ENCODE measurements at regions not wholly inside any gene's neighbourhood (a gene's known extent, or its start where the extent isn't known, plus 50 kb on each side); places are given as distances from the start of the nearest gene placed in this dataset.
"Not testable (repeated sequence)": the region's sequence is repeated elsewhere in the genome, so short reads cannot be mapped to it uniquely, and the experiment has no call there.

DNA sequence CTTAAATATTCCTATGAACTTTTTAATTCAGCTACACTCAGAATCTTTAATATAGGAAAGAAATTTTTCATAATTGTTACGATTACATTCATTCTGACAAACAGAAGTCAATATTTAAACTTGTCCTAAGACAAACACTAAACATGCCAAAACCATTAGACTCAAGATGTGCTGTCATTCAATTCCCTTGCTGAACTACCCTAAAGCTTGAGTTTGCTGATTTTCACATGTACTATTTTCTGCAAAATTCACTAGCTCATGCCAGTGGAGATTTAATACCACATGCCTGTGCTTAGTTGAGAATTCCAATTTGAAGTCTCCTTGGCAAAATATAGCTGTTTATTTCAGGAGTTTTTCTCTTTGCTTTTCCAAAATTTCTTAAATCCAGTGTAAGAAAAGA lies 448.0 kb downstream of the COL12A1 start:
- DNase-seq, result no peak

DNA sequence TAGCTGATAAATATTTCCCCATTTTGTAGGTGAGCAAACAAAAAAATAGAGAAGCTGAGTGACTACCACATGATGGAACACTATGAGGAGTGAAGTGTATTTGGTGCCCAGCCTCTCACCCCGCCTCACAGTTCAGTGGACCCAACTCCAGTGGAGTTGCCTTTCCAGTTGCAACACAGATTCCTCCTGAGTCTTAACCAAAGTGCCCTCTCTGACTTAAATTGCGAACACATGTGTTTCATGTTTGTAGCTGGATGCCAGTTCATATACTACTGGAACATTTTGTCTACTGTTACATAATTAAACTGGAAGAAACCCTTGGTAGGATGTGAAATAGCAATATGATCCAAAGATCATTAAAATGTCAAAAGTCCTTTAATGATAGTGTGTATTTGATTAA lies 448.9 kb downstream of the COL12A1 start:
- no peak for DNase-seq

DNA sequence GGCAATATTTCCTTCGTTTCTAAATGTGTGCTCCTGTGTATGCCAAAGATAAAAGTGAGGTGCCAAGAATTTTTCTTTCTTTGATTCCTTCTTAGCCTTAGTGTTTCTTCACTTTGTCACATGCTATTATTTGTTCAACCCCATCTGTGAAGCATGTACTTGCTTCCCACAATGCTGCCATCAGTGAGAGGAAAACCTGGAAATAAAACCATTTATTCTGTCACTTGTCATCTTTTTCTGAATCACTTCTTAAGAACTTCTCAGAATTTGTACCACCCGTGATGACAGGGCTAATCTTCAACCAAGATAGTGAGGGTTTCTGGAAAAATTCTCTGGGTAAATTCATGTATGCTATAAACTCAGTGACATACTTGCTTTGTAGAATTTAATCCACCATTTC lies 450.1 kb downstream of the COL12A1 start:
- no peak for DNase-seq

DNA sequence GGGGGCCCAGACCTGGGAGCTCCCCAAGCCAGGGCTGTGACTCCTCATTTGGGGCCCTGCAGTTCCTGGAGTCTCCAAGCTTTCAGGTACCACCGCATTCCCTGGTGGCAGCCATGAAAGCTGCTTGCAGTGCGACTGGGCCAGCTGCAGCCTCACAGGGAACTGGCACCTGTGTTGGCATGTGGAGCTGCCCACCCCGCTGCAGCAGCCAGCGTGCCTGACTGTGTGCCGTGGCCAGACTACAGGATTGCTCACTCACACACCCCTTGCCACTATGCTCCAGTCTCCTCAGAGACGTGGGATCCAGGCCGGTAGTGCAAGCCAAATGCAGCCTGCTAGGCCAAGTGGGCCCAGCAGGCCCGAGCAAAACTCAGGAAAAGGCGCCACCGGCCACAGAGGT lies 450.7 kb downstream of the COL12A1 start:
- DNase-seq, result no peak

DNA sequence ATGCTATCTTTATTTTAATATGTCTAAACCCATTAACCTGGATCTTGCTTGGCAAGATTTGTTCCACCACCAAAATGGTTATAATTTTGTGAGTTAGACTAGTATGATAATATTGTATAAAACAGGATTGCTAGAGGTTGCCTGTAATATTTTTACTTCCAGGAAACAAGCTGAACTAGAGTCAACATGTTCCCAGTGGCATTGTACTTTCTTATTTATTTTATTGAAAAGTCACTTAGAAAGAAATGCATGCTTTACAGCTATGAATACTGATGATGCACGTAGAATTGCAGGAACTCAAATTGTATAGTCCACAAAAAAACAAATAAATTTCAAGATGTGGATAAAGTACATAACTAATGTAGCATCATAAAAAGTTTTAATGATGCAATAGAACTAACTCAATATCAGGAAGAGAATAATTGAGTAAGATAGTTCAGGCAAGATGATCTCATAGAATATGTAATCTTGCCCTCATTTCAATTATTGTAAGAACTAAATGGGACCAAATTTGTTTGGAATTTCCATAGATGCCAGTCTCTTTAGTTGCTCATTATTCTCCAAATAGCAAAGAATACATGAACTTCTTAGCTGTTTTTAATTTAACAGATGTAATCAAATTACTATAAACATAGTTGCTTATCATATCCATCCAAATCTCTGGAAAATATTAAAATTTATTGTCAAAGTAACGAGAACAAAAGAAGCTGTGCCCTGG lies 451.8 kb downstream of the COL12A1 start:
- DNase-seq, result no peak

DNA sequence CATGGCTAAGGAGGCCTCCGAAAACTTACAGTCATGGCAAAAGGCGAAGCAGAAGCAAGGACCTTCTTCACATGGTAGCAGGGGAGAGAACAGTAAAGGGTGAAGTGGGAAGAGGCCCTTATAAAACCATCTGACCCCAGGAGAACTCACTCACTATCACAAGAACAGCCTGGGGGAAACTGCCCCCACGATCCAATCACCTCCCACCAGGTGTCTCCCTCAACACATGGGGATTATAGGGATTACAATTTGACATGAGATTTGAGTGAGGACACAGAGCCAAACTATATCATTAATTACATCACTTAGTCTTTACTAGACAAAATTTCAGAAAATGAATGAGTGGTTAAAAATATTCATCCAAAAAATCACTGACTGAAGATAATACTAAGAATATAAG lies 453.6 kb downstream of the COL12A1 start:
- no peak for DNase-seq

DNA sequence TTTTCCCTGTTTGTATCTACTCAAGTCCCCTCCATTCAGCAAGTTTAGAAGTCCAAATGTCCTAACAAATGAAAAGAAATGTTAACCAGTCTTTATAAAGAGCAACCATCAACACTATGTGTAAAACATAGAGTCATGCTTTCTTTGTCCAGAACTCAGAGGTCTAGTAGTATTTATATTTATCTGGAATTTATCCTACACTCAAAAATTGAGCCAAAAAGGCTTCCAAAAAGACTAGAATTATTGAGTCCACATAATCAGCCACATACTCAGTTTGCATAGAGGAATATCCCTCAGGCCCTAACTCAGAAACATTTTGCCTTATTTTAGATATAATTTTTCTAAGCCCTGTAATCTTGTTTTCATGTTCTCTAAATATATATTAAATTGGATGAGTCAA lies 455.0 kb downstream of the COL12A1 start:
- no peak for DNase-seq

DNA sequence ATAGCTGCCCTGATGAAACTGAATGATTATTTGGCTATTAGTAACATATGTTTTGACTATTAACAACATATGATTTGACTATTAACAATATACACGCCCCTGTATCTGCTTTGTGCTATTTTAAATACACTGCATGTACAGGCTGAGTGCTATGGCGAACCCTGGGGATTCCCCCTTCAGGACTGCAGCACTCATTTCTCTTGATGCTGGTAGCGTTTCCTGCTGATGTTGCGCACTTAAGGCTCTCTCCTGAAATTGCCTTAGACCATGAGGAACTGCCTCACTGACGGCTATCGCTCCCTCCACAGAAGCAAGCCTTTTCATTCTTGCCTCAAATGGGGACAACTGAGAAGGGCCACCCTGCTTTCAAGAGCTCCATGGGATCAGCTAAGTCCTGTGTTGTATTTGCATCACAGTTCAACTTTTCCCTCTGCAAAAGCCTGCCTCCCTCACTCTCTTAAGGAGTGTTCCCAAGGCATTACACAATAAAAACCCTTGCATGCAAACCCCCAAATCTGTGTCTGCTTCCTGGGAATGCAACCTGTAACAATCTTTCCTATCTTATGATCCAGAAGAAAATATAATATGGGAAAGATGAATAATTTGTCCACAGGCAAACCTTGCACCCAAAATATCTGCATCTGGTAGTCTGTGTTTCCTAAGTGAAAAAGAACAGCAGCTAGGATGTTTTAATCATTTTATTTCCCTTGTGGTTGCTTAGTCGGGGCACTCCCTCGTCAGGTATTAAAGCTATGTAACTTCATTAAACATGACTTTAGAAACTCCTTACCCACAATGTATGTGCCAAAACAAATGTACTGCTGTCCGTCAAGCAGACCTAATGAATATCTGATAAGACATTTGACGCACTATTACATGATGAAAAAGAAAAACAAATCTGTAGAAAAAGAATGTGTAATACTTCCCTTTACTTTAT lies 456.4 kb downstream of the COL12A1 start:
- DNase-seq, result no peak

DNA sequence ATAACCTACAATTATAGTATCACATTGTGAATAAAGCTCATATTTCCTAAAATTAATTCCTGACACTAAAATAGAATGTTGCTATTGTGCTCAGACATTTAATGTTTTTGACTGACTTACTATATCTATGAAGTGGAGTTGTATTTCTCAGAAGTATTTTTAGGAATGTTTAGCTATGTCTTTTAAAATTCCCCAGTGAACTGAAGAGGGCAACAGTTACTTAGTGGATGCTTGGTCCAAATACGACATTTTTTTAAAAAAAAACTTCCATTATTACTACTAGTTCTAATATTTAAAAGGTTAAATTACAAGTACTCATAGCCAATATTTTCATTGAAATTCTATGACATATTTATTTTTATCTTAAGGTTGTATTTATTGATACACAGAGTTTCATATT lies 460.2 kb downstream of the COL12A1 start:
- DNase-seq, result no peak

DNA sequence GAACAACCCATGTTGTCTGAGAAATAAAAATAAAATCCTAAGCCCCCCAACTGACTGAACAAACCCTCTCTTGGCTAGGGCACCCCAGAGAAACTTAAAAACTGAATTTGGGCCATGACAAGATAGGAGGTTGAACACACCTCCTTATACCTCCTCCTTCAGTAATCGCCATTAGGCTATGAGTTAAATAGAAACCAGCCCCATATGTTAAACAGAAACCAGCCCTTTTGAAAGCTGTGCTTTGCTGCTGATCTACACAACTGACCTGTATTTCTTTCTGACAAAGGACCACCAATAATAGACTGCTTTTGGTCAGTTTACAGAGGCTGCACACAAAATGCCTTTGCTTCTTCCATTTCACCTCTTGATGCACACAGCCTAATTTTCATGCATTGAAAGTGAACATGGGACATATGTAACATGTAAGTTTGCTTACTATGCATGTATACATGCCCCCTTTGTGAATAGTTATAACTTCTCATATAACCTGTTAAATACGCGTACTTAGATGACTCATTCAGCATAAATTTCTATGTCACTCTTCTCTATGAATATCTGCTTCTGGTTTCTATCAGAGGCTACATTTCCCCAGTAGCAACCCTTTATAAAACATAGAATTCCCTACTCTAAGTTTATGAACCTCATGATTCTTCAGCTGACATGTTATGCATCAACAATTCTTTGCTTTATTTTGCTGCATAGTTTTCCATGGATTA lies 462.9 kb downstream of the COL12A1 start:
- no peak for DNase-seq

DNA sequence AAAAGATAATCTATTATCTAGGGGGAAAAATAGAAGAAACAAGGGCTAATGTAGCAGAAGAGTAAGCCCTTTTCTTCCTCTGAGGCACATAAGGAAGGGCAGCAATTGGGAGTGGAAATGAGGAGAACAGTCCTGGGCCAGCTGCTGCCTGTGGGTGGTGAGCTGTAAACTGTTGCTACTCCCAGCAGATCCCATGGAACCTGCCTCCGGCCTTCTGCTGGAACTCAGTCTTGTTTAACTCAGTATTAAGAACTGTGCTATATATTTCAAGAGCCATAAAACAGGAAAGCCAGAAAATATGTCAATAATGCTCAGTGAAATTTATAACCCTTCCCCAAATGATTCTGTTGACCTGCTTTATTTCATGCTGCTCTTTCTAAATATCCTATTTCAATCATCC lies 464.2 kb downstream of the COL12A1 start:
- DNase-seq, result no peak

DNA sequence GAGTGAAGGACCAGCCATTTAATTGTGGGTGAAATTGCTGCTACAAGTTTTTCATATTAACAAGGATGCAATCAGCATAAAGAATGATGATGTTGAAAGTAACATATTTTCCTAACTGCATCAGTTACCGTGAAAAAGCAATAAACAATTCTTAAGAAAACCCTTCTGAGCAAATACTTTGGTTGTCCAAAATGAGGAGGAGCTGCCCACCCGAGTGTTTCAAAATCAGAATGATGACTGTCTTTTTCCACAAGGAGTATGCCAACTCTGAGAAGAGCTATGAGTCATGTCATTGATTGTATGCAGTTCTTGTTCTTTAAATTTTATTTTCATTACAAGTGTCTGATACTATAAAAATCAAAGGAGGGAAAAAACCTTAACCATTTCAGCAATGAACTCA lies 470.5 kb downstream of the COL12A1 start:
- DNase-seq, result no peak

DNA sequence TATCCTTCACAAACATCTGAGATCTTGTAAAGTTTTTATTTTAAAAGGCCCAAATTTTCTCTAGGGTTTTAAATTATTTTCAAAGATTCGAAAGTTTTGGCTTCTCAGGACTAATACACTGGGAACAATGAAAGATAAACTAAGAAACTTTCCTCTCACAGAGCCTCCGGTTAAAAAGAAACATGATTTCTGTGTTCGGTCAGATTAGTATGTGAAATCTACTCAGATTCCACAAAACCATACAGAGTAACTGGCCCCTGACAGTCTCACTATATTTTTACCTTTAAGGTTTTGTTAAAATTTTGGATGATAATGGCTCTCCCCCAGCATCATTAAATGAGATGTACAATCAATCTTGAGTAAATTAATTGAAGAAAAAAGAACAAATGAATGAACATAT lies 471.0 kb downstream of the COL12A1 start:
- no peak for DNase-seq

DNA sequence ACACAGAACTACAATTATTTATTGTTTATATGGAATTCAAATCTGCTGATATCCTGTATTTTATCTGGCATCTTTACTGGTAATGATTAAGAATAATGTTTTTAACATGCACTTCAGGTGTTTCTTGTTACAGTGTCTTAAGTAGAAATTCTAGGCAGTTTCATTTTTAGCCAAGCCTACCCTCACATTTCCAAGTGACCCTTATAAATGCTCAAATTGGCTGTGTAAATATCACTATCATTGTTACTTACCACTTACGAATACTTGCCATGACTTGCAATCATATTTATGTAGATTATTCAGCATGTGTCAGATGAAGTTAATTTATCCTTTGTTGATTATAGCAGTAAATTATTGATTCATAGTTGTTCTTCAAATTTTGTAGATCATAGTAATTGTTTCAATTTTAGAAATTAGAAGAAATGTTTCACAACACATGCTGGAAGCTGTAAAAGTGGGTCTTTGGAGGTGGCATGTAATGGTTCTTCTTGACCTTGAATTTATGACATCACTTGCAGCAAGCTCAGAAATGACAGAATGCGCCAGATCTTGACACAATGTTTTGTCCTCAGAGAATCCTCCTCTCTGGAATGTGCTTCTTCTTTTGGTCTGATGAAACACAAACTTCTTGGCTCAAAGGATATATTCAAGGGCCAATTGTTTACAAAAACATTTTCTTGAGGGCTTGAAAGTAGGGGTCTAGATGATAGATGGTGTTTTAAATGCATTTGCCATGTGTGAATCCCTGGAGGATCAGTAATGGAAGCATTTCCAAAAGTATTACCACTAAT lies 471.8 kb downstream of the COL12A1 start:
- no peak for DNase-seq

DNA sequence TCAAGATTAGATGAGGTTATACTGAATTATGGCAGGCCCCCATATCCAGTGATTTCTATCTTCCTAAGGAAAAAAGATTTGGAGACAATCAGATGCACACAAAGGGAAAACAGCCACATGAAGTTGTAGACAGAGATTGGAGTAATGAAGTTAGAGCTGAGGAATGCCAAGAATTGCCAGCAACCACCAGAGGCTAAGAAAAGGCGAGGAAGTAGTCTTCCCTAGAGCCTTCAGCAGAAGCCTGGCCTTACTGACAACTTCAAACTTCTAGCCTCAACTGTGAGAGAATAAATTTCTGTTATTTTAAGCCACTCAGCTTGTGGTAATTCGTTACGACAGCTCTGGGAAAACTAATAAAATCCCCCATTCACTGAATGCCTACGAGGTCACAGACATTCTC lies 473.9 kb downstream of the COL12A1 start:
- DNase-seq, result no peak

DNA sequence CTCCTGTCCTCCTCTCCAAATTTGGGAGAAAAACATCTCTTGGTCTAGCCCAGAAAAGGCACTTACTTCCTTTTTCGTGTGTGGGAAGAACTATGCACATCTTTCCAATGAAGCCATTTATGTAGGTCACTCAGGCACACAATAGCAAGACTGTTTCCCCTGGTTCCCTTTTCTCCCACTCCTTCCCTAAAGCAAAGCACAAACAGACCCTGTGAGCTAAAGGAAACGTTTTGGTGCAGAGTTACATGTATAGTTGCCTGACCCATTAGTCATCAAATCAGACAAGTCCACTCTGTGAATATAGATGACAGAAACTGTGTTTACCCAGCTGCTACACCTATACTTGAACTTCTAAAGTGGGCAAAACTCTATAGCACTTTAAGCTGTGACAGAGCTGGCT lies 474.6 kb downstream of the COL12A1 start:
- no peak for DNase-seq

DNA sequence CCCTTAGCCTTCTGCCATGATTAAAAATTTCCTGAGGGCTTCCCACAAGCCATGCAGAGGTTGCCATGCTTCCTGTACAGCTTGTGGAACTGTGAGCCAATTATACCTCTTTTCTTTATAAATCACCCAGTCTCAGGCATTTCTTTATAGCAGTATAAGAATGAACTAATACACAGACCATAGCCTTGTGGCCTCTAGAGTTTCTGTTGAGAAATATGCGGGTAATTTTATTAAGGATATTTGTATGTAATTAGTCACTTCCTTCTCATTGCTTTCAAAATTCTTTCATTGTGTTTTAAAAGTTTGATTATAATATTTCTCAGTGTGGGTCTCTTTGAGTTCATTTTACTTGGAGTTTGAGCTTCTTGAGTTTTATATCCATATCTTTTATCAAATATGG lies 484.9 kb downstream of the COL12A1 start:
- DNase-seq, result no peak

DNA sequence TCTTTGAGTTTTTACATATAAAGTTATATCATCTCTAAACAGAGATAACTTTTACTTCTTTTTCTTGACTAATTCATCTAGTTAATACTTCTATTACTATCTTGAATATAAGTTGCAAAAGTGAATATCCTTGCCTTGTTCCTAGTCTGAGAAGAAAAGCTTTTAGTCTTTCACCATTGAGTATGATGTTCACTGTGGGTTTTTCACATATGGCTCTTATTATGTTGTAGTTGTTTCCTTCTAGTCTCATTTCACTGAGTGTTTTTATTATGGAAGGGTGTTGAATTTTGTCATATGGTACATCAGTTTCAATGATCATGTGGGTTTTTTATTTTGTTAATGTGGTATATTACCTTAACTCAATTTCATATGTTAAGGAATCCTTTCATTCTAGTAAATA lies 488.3 kb downstream of the COL12A1 start:
- DNase-seq, result no peak

DNA sequence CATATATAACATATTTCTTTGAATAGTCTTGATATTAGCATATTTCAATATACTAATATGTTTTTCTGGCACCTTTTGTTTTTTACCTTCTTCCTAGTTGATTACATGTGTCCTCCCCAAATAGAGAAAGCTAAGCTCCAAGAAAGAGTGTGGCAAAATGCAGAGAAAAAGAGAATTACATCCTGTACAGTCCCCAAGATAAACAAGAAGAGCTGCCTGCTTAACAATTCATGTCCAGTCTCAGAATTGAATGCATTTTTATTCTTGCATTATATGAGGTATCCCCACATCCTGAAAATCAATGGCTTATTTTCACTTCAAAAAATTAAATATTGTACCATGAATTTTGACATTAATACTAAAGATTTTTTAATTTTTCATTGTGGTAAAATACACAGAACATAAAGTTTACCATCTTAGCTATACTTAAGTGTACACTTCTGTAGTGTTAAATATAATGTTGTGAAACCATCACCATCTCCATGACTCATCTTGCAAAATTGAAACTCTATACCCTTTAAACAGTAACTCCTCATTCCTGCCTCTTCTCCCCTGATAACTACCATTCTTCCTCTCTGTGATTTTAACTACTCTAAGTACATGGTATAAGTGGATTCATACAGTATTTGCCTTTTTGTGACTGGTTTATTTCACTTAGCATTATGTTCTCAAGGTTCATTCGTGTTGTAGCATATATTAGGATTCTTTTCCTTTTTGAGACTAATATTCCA lies 490.3 kb downstream of the COL12A1 start:
- DNase-seq, result no peak

DNA sequence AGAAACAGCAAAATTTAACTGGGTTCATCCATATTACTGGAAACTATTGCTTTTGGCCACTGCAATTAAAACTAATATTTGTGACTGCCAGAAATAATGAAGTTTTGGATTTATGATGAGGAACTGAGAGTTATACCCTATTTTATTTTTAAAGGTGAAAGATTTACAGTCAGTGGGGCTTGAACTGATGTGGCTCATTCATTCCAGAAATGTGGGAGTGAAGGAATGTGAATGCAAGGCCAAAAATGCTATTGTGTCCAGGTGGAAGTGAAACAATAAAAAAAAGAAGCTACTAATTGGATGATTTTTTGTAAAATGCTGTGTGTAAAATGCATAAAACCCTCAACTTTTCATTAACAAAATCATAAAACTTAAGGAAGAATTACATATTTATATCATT lies 491.9 kb downstream of the COL12A1 start:
- no peak for DNase-seq

DNA sequence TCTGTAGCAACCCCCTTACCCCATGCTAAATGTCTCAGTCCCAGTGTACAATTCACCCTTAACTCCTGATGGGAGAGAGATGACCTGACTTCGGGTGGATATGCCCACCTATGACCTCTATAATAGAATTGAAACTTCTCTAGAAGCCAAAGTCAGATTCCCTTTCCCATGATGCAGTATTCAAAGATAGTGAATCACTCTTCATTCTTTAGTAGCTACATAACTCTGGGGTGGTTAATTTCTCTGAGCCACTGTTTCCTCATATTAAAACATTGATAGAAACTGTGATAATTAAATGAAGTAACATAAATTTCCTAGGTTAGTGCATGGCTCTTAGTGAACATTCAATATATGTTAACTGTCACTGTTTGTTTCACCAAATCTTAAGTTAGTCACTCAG lies 500.4 kb downstream of the COL12A1 start:
- no peak for DNase-seq

DNA sequence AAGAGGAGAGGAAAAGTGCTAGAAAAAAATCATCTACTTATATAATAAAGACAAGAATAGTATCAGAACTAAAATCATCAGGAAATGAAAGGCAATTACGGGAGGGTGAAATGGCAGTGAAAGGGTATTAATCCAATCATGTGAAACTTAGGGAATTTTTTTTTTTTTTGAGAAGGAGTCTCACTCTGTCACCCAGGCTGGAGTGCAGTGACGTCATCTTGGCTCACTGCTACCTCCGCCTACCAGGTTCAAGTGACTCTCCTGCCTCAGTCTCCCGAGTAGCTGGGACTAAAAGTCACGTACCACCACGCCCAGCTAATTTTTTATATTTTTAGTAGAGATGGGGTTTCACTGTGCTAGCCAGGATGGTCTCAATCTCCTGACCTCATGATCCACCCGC lies 501.3 kb downstream of the COL12A1 start:
- DNase-seq, result not testable (repeated sequence)
